SK-N-SH (cell line): ENCODE measurements at regions not wholly inside any gene's neighbourhood (a gene's known extent, or its start where the extent isn't known, plus 50 kb on each side); places are given as distances from the start of the nearest gene placed in this dataset.

Experiments used
- CTCF ChIP-seq: fragments of 200-600 bp; sonication (generic); IDR thresholded peaks from 2 replicates; pipeline ENCODE4 v1.6.1; 2017; ENCODE audit warnings: antibody characterized with exemption, mild to moderate bottlenecking, moderate library complexity
- EP300 ChIP-seq, 2 experiments: IDR thresholded peaks; 2 replicates each; pipeline versions ENCODE4 v1.4.0 to v1.6.1; 2012; ENCODE audit warnings: borderline replicate concordance in 1 of 2, low read depth in 1 of 2, low read length in 1 of 2
- EZH2phosphoT487 ChIP-seq: fragments of 200-600 bp; sonication (generic); IDR thresholded peaks from 2 replicates; pipeline ENCODE4 v1.6.1; 2017; ENCODE audit warnings: low read depth, mixed run types, mild to moderate bottlenecking, antibody characterized with exemption, moderate library complexity, borderline replicate concordance
- JUND ChIP-seq: IDR thresholded peaks from 2 replicates; pipeline ENCODE4 v1.4.0; 2012
- MAX ChIP-seq: IDR thresholded peaks from 2 replicates; pipeline ENCODE4 v1.4.0; 2012; ENCODE audit warnings: low read depth
- POLR2AphosphoS5 ChIP-seq: IDR thresholded peaks from 2 replicates; pipeline ENCODE4 v1.6.1; 2012; ENCODE audit warnings: low read depth, low read length
- RCOR1 ChIP-seq: fragments of 150-350 bp; IDR thresholded peaks from 2 replicates; pipeline ENCODE4 v1.6.1; 2017; ENCODE audit warnings: antibody characterized with exemption, low read length
- RFX5 ChIP-seq: IDR thresholded peaks from 2 replicates; pipeline ENCODE4 v1.6.1; 2012; ENCODE audit warnings: mild to moderate bottlenecking, improper control_type of control experiment, low read length
- YY1 ChIP-seq: IDR thresholded peaks from 2 replicates; pipeline ENCODE4 v1.4.0; 2012; ENCODE audit warnings: low read depth, mild to moderate bottlenecking

GRCh38 chr9:21583628-21584377 lies 101.7 kb upstream of the IFNE start:
- TF ChIP-seq CTCF (no peak), EP300 (IDR thresholded peaks at IDR 0.05; ENCODE audit: borderline replicate concordance in 1 of 2, low read depth in 1 of 2, low read length in 1 of 2) (no peak), MAX (no peak), JUND (no peak), POLR2AphosphoS5 (no peak), EZH2phosphoT487 (no peak), RFX5 (no peak), RCOR1 (no peak), YY1 (no peak)
